ENCODE measurements at regions not wholly inside any gene's neighbourhood (a gene's known extent, or its start where the extent isn't known, plus 50 kb on each side); places are given as distances from the start of the nearest gene placed in this dataset.

- TF ChIP-seq CTCF (IDR thresholded peaks at IDR 0.05): no peak
- TF ChIP-seq POLR2AphosphoS5 (IDR thresholded peaks at IDR 0.05): no peak
- TF ChIP-seq POLR2A (IDR thresholded peaks at IDR 0.05): no peak
- TF ChIP-seq EP300 (IDR thresholded peaks at IDR 0.05; ENCODE audit: low read depth): no peak
These were observed 263.9 kb downstream of the PLPP3 start for GRCh38 chr1:56315293-56315942.
